DND-41 (cell line): ENCODE measurements at regions not wholly inside any gene's neighbourhood (a gene's known extent, or its start where the extent isn't known, plus 50 kb on each side); places are given as distances from the start of the nearest gene placed in this dataset.

Source experiments
- ATAC-seq: fragments of 200-7000 bp; cut with Tn5 transposase; 3 replicates; pipeline ENCODE4 v1.9.1; 2021; ENCODE audit warnings: low read depth; ENCODE audit not compliant: insufficient read depth
- DNase-seq: peaks from one replicate; pipeline ENCODE4 v3.0.0-alpha.2; 2020
- H2AFZ ChIP-seq: 2 replicates; pipeline ENCODE4 v1.6.0; 2012; ENCODE audit warnings: low read depth, low read length
- H3K27ac ChIP-seq: 2 replicates; pipeline ENCODE4 v1.5.1; 2012; ENCODE audit warnings: low read length, inconsistent platforms
- H3K27me3 ChIP-seq: fragments of 200-600 bp; sonication (generic); 2 replicates; pipeline ENCODE4 v1.6.0; 2012; ENCODE audit warnings: low read length, mild to moderate bottlenecking, inconsistent platforms; ENCODE audit not compliant: insufficient read depth, poor library complexity
- H3K36me3 ChIP-seq: 2 replicates; pipeline ENCODE4 v1.5.1; 2012; ENCODE audit warnings: low read length, inconsistent platforms; ENCODE audit not compliant: insufficient read depth
- H3K4me1 ChIP-seq: 2 replicates; pipeline ENCODE4 v1.5.1; 2012; ENCODE audit warnings: mild to moderate bottlenecking, low read length; ENCODE audit not compliant: insufficient read depth
- H3K4me2 ChIP-seq: 2 replicates; pipeline ENCODE4 v1.6.0; 2012; ENCODE audit warnings: mild to moderate bottlenecking, moderate library complexity, low read length, inconsistent platforms; ENCODE audit not compliant: insufficient read depth
- H3K4me3 ChIP-seq, 2 experiments: fragments of 200-600 bp in 1 of 2; shearing (Covaris generic) in 1 of 2; 2 replicates each; pipeline ENCODE4 v1.5.1; 2012 to 2016; ENCODE audit warnings: inconsistent platforms in 2 of 2, low read length in 2 of 2, mild to moderate bottlenecking in 2 of 2, low read depth in 1 of 2, moderate library complexity in 1 of 2
- H3K79me2 ChIP-seq: 2 replicates; pipeline ENCODE4 v1.6.0; 2012; ENCODE audit warnings: low read length, inconsistent platforms; ENCODE audit not compliant: insufficient read depth
- H3K9ac ChIP-seq: 2 replicates; pipeline ENCODE4 v1.6.0; 2012; ENCODE audit warnings: low read depth, mild to moderate bottlenecking, inconsistent platforms, low read length, moderate library complexity
- H3K9me3 ChIP-seq: 2 replicates; pipeline ENCODE4 v1.5.1; 2012; ENCODE audit warnings: low read length, moderate library complexity, mild to moderate bottlenecking, inconsistent platforms; ENCODE audit not compliant: insufficient read depth, severe bottlenecking
- H4K20me1 ChIP-seq: 2 replicates; pipeline ENCODE4 v1.6.0; 2012; ENCODE audit warnings: low read length; ENCODE audit not compliant: insufficient read depth
- EZH2 ChIP-seq: IDR thresholded peaks from 3 replicates; pipeline ENCODE4 v1.6.1; 2012; ENCODE audit warnings: borderline replicate concordance, low read depth, mild to moderate bottlenecking, moderate library complexity, low read length, inconsistent platforms; ENCODE audit not compliant: severe bottlenecking
- TF ChIP-seq, protein P1 (sequence below): IDR thresholded peaks from 2 replicates; pipeline ENCODE4 v1.5.1; 2012; ENCODE audit warnings: borderline replicate concordance, low read length, moderate library complexity, mild to moderate bottlenecking; ENCODE audit not compliant: poor library complexity, severe bottlenecking; ENCODE audit errors: extremely low read depth

DNA sequence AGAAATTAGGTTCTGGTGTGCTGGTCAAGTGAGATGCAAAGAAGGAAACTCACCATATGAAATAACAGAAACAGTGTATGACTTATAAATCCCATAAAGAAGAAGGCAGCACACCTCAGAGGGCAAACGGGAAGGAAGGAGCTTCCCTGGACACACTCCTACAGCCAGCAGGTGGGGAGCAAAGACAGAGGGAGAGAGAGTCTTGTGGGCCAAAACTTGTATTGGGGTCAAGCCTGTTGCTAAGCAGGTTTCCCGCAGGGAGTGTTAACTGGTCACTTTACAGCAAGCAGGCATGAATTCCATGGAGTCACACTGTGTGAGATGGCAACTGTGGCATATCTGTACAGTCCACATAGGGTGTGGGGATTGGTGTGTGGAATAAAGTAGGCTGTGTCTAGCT is 222.9 kb upstream of the NDN start:
- Histone ChIP-seq H3K79me2 (no peaks in the 10 kb centered on the region), H3K4me1 (no peaks in the 10 kb centered on the region), H3K9ac (no peak overlapping the region), H3K4me3 (no peak overlapping the region), H3K27me3 (no peaks in the 10 kb centered on the region), H2AFZ (no peak overlapping the region), H3K4me2 (no peak overlapping the region), H4K20me1 (no peaks in the 10 kb centered on the region), H3K36me3 (no peaks in the 10 kb centered on the region), H3K27ac (no peak overlapping the region), H3K9me3 (no peaks in the 10 kb centered on the region)
- ATAC-seq (no peak), DNase-seq (no peak)
- TF ChIP-seq EZH2: no peak
- TF ChIP-seq, protein P1, sequence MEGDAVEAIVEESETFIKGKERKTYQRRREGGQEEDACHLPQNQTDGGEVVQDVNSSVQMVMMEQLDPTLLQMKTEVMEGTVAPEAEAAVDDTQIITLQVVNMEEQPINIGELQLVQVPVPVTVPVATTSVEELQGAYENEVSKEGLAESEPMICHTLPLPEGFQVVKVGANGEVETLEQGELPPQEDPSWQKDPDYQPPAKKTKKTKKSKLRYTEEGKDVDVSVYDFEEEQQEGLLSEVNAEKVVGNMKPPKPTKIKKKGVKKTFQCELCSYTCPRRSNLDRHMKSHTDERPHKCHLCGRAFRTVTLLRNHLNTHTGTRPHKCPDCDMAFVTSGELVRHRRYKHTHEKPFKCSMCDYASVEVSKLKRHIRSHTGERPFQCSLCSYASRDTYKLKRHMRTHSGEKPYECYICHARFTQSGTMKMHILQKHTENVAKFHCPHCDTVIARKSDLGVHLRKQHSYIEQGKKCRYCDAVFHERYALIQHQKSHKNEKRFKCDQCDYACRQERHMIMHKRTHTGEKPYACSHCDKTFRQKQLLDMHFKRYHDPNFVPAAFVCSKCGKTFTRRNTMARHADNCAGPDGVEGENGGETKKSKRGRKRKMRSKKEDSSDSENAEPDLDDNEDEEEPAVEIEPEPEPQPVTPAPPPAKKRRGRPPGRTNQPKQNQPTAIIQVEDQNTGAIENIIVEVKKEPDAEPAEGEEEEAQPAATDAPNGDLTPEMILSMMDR: no peak

DNA sequence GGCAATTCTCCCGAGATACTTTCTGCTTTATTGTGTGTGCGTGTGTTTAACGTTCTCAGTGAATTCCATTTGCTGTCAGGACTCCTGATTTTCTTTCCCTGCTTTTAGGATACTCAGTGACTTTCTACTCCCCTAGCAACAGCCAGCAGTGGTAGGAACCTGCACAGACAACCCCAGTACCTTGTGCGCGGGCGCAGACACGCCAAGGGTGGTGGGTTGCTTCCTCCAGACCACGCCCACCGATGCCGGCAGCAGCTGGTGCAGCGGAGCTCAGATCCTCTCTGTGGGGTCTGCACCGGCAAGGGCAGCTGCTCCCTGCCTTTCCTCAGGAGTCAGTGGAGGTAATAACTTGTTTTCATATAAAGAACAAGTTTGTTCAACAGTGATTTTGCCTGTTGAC is 225.1 kb upstream of the NDN start:
- H3K79me2 ChIP-seq: no peaks in the 10 kb centered on the region
- no peak for ATAC-seq
- H2AFZ ChIP-seq: no peak overlapping the region
- no peaks in the 10 kb centered on the region for H3K9me3 ChIP-seq
- no peaks in the 10 kb centered on the region for H3K36me3 ChIP-seq
- H3K4me1 ChIP-seq: no peaks in the 10 kb centered on the region
- no peak for TF ChIP-seq EZH2
- TF ChIP-seq, protein P1: no peak
- no peaks in the 10 kb centered on the region for H4K20me1 ChIP-seq
- no peak overlapping the region for H3K9ac ChIP-seq
- no peak overlapping the region for H3K4me3 ChIP-seq
- no peaks in the 10 kb centered on the region for H3K27me3 ChIP-seq
- no peak for DNase-seq
- no peak overlapping the region for H3K27ac ChIP-seq
- no peak overlapping the region for H3K4me2 ChIP-seq

DNA sequence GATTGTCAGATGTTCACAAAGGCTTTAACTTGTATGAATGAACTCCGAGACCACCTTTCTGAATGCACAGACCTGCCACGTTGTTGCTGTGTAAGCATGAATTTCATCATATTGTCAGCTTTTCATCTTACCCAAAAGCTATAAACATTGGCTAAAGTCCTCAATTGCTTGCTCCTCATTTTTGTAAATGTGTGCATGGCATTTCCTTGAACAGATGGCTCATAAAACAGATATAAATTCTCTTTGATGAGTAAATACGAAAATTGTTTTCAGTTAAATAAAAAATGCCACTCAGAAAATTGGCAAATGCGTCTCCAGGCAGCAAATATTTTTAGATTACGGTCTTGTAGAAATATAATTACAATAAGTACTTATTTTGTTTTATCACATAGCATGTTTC is 226.0 kb upstream of the NDN start:
- Histone ChIP-seq H3K27me3 (no peaks in the 10 kb centered on the region), H3K4me1 (no peaks in the 10 kb centered on the region), H4K20me1 (no peaks in the 10 kb centered on the region), H2AFZ (no peak overlapping the region), H3K9me3 (no peaks in the 10 kb centered on the region), H3K9ac (no peak overlapping the region), H3K27ac (no peak overlapping the region), H3K36me3 (no peaks in the 10 kb centered on the region), H3K4me3 (no peak overlapping the region), H3K4me2 (no peak overlapping the region), H3K79me2 (no peaks in the 10 kb centered on the region)
- no peak for TF ChIP-seq EZH2
- TF ChIP-seq, protein P1: no peak
- ATAC-seq: no peak
- no peak for DNase-seq

DNA sequence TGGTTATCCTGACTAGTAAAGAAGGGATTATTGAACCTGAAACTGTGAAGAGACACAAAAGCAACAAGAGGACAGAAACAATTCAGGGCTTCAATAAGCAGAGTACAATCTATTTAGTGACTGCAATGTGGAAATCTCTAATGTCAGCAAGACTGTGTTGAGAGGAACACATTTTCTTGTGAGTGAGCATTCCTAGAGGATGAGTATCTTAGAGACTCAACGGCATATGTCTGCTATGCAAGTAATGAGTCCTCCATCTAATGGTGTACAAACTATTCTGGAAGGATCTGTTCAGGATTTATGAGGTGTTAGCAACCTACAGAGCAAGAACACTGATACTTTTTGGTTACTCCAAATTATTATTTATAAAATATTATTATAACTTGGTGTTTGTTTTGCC is 226.5 kb upstream of the NDN start:
- H3K27me3 ChIP-seq: no peaks in the 10 kb centered on the region
- no peak for DNase-seq

More for the DNA sequence above, 226.5 kb upstream of the NDN start:
- no peak overlapping the region for H2AFZ ChIP-seq
- H4K20me1 ChIP-seq: no peaks in the 10 kb centered on the region
- no peak overlapping the region for H3K27ac ChIP-seq
- H3K36me3 ChIP-seq: no peaks in the 10 kb centered on the region
- no peak for TF ChIP-seq EZH2
- TF ChIP-seq, protein P1: no peak
- H3K4me1 ChIP-seq: no peaks in the 10 kb centered on the region
- H3K4me3 ChIP-seq: no peak overlapping the region
- no peaks in the 10 kb centered on the region for H3K79me2 ChIP-seq
- no peak overlapping the region for H3K9ac ChIP-seq
- no peak for ATAC-seq
- no peak overlapping the region for H3K4me2 ChIP-seq
- no peaks in the 10 kb centered on the region for H3K9me3 ChIP-seq
